GM12878 (cell line): ENCODE measurements at regions not wholly inside any gene's neighbourhood (a gene's known extent, or its start where the extent isn't known, plus 50 kb on each side); places are given as distances from the start of the nearest gene placed in this dataset.

Source experiments
- ATAC-seq: fragments of 200-7000 bp; cut with Tn5 transposase; 3 replicates; pipeline ENCODE4 v1.9.1; 2020; ENCODE audit warnings: mild to moderate bottlenecking, moderate library complexity
- BruUV-seq: library from RNA; stranded (reverse); fragments of 400-500 nt; replicated peaks from 2 replicates; lab custom pipeline; 2021; lab: Mats Ljungman, UMichigan
- CTCF ChIA-PET: fragments of 300-600 bp; sonication (Branson Sonifier 250); formaldehyde crosslinking; extraction: SDS; loops from one replicate; lab custom pipeline; 2021; ENCODE audit warnings: inconsistent platforms; lab: Yijun Ruan, JAX
- POLR2A ChIA-PET: fragments of 350-600 bp; formaldehyde crosslinking; extraction: SDS; loops from one replicate; lab custom pipeline; 2021; ENCODE audit warnings: inconsistent platforms; lab: Charles Lee
- RAD21 ChIA-PET: fragments of 300-600 bp; sonication (Branson Sonifier 250); formaldehyde crosslinking; loops from one replicate; lab custom pipeline; 2023; ENCODE audit warnings: antibody characterized with exemption; ENCODE audit not compliant: unreplicated experiment; lab: Charles Lee
- SMC1A ChIA-PET: fragments of 300-600 bp; sonication (Branson Sonifier 250); formaldehyde crosslinking; loops from one replicate; lab custom pipeline; 2023; ENCODE audit not compliant: unreplicated experiment, uncharacterized antibody; lab: Charles Lee
- DNase-seq: peaks from one replicate; pipeline ENCODE4 v3.0.0-alpha.2; 2011; ENCODE audit warnings: low read depth, low spot score
- FAIRE-seq: peaks from 3 replicates; lab custom pipeline; 2011; peaks lifted over from hg19 to GRCh38; lab: Jason Lieb, UNC
- H2AFZ ChIP-seq: 2 replicates; pipeline ENCODE4 v1.6.0; 2011; ENCODE audit warnings: low read depth, low read length, control low read depth; ENCODE audit not compliant: control insufficient read depth
- H3K27ac ChIP-seq: 2 replicates; pipeline ENCODE4 v1.5.1; 2011; ENCODE audit warnings: control low read depth; ENCODE audit not compliant: control insufficient read depth, insufficient read depth
- H3K27me3 ChIP-seq, 2 experiments: replicated peaks in 1 of 2; 2 replicates each; pipeline versions ENCODE4 v1.6.0 to v1.6.1; 2011; ENCODE audit warnings: low read length in 1 of 2; ENCODE audit not compliant: control insufficient read depth in 2 of 2, insufficient read depth in 2 of 2
- H3K36me3 ChIP-seq, 2 experiments: 2 replicates each; pipeline ENCODE4 v1.5.1; 2011; ENCODE audit warnings: low read length in 1 of 2; ENCODE audit not compliant: control insufficient read depth in 2 of 2, insufficient read depth in 2 of 2
- H3K4me1 ChIP-seq: 2 replicates; pipeline ENCODE4 v1.6.1; 2011; ENCODE audit warnings: mild to moderate bottlenecking, low read length, moderate library complexity, mixed read lengths; ENCODE audit not compliant: control insufficient read depth, insufficient read depth
- H3K4me2 ChIP-seq: 2 replicates; pipeline ENCODE4 v1.6.0; 2011; ENCODE audit warnings: control low read depth; ENCODE audit not compliant: control insufficient read depth, insufficient read depth
- H3K4me3 ChIP-seq: fragments of 200-600 bp; sonication (generic); 2 replicates; pipeline ENCODE4 v1.5.1; 2016
- H3K79me2 ChIP-seq: 2 replicates; pipeline ENCODE4 v1.6.0; 2011; ENCODE audit warnings: low read length; ENCODE audit not compliant: control insufficient read depth, insufficient read depth
- H3K9ac ChIP-seq: 2 replicates; pipeline ENCODE4 v1.8.0; 2011; ENCODE audit warnings: low read length, control low read depth, mixed read lengths; ENCODE audit not compliant: control insufficient read depth, insufficient read depth
- H3K9me3 ChIP-seq: replicated peaks from 3 replicates; pipeline ENCODE4 v1.5.1; 2011; ENCODE audit warnings: mild to moderate bottlenecking, low read length; ENCODE audit not compliant: control insufficient read depth, insufficient read depth
- H4K20me1 ChIP-seq: 2 replicates; pipeline ENCODE4 v1.6.0; 2011; ENCODE audit not compliant: control insufficient read depth, insufficient read depth
- FOXM1 ChIP-seq: IDR thresholded peaks from 2 replicates; pipeline ENCODE4 v1.6.1; 2012; ENCODE audit warnings: low read depth, mild to moderate bottlenecking, inconsistent platforms, low read length, moderate library complexity
- GATAD2B ChIP-seq: fragments of 450-650 bp; conservative IDR thresholded peaks from 2 replicates; pipeline ENCODE4 v1.6.1; 2017; ENCODE audit warnings: low read depth, mild to moderate bottlenecking, moderate library complexity
- KDM1A ChIP-seq: fragments of 200-600 bp; sonication (generic); IDR thresholded peaks from 2 replicates; pipeline ENCODE4 v1.6.1; 2016; ENCODE audit warnings: borderline replicate concordance
- POLR2A ChIP-seq: IDR thresholded peaks from 2 replicates; pipeline ENCODE4 v1.6.1; 2011; ENCODE audit warnings: low read depth, mild to moderate bottlenecking, low read length
- STAT3 ChIP-seq: IDR thresholded peaks from 2 replicates; pipeline ENCODE4 v1.6.1; 2011; ENCODE audit warnings: low read depth, low read length, improper control_type of control experiment
- YY1 ChIP-seq: IDR thresholded peaks from 2 replicates; pipeline ENCODE4 v1.6.1; 2011; ENCODE audit warnings: low read depth, mild to moderate bottlenecking, low read length
- ZNF384 ChIP-seq: IDR thresholded peaks from 2 replicates; pipeline ENCODE4 v1.6.1; 2012; ENCODE audit warnings: low read depth, mild to moderate bottlenecking, low read length, improper control_type of control experiment, borderline replicate concordance
- WGBS: methylation state at CpG from one replicate; pipeline ENCODE4 v1.1.6; 2016; ENCODE audit warnings: low lambda C conversion rate; ENCODE audit not compliant: insufficient replicate concordance, insufficient coverage; ENCODE audit errors: missing lambda C conversion rate; 5-methylcytosine and 5-hydroxymethylcytosine counted together
- in situ Hi-C: fragments of 300-500 bp; cut with MboI; formaldehyde crosslinking; loops from 9 replicates; pipeline ENCODE4 v1.14.3; 2018; ENCODE audit warnings: mixed read lengths
- intact Hi-C: fragments of 100-400 bp; cut with micrococcal nuclease; formaldehyde crosslinking; loops from one replicate; pipeline ENCODE4 v1.14.2; 2022; ENCODE audit not compliant: unreplicated experiment
- TF ChIP-seq, protein P1 (sequence below): fragments of 450-650 bp; formaldehyde crosslinking; IDR thresholded peaks from 2 replicates; pipeline ENCODE4 v1.4.0; 2022; ENCODE audit warnings: mild to moderate bottlenecking, moderate library complexity
- TF ChIP-seq, protein P2 (sequence below): fragments of 450-650 bp; IDR thresholded peaks from 2 replicates; pipeline ENCODE4 v1.6.1; 2017; ENCODE audit warnings: antibody characterized with exemption, mild to moderate bottlenecking, moderate library complexity
- TF ChIP-seq, protein P3 (sequence below): fragments of 450-650 bp; formaldehyde crosslinking; IDR thresholded peaks from 2 replicates; pipeline ENCODE4 v1.5.0; 2022; ENCODE audit warnings: mild to moderate bottlenecking, missing genetic modification characterization

DNA sequence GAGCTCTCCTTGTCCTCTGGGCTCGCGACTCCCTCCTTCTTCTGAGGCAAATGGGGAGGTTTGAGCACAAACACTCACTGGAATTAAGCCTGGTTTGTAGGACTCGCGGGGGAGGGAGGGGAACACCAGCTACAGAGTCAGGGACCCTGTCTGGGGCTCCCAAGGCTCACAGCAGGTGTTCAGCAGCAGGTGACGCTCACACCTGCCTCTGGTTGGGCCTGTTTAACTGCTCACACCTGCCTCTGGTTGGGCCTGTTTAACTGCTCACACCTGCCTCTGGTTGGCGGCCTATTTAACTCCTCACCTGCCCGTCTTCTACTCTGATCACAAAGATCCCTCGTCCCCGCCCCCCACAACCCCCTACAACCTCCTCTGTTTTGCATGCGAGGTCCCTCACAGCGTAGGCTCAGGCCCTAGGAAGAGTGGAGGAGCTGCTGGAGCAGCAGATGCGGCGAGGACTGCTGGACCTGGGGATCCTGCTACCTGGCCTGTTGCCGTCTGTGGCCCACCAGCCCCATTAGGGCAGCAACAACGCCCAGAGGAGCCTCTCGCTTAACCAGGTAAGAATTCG, 181.9 kb downstream of the ERMARD start (continued):
- TF ChIP-seq, protein P1, sequence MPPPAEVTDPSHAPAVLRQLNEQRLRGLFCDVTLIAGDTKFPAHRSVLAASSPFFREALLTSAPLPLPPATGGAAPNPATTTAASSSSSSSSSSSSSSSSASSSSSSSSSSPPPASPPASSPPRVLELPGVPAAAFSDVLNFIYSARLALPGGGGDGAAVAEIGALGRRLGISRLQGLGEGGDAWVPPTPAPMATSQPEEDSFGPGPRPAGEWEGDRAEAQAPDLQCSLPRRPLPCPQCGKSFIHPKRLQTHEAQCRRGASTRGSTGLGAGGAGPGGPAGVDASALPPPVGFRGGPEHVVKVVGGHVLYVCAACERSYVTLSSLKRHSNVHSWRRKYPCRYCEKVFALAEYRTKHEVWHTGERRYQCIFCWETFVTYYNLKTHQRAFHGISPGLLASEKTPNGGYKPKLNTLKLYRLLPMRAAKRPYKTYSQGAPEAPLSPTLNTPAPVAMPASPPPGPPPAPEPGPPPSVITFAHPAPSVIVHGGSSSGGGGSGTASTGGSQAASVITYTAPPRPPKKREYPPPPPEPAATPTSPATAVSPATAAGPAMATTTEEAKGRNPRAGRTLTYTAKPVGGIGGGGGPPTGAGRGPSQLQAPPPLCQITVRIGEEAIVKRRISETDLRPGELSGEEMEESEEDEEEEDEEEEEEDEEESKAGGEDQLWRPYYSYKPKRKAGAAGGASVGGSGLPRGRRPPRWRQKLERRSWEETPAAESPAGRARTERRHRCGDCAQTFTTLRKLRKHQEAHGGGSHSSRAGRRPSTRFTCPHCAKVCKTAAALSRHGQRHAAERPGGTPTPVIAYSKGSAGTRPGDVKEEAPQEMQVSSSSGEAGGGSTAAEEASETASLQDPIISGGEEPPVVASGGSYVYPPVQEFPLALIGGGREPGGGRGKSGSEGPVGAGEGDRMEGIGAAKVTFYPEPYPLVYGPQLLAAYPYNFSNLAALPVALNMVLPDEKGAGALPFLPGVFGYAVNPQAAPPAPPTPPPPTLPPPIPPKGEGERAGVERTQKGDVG (CRISPR knock-in tag): no peak
- TF ChIP-seq POLR2A (no peak), ZNF384 (no peak), YY1 (no peak), STAT3 (no peak)

DNA sequence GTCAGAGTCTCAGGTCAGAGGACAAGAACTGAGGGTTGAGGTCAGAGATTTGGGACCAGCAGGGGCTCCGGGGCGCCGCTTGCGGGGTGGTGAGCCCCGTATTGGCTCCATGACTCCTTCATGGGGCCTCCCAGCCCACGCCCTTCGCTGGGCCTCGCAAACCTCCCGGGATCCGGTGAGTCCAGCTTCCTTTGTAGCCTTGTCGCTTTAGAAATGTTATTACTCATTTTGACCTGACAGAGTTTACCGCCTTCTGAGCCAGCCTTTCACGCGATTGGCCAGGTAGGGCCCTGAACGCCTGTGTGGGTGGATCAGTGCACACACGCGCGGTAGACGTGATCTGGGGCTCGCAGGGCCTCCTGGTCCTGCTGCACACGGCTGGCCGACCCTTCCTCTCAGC, 181.1 kb downstream of the ERMARD start:
- in situ Hi-C loops (no loop called here), intact Hi-C loops (no loop called here)
- no peak for DNase-seq
- no peak for FAIRE-seq
- ChIA-PET SMC1A (no interaction called here), RAD21 (interaction anchor here (0.6 kb wide), 1 partner anchor 29 kb away, joined by 3 read pairs; no protein-coding TSS in a partner anchor), CTCF (interaction anchor here (1.0 kb wide), 1 partner anchor 101 kb away, joined by 3 read pairs; no protein-coding TSS in a partner anchor), POLR2A (no interaction called here)
- no peaks in the 10 kb centered on the region for H3K36me3 ChIP-seq
- H3K9me3 ChIP-seq: no peaks in the 10 kb centered on the region; the same call in 2 of the 3 replicates
- no peak overlapping the region for H3K9ac ChIP-seq
- H2AFZ ChIP-seq: no peak overlapping the region
- BruUV-seq: no TSS peak
- H3K4me1 ChIP-seq: no peaks in the 10 kb centered on the region
- H3K27me3 ChIP-seq: no peaks in the 10 kb centered on the region
- H3K27ac ChIP-seq: no peak overlapping the region
- TF ChIP-seq, protein P2, sequence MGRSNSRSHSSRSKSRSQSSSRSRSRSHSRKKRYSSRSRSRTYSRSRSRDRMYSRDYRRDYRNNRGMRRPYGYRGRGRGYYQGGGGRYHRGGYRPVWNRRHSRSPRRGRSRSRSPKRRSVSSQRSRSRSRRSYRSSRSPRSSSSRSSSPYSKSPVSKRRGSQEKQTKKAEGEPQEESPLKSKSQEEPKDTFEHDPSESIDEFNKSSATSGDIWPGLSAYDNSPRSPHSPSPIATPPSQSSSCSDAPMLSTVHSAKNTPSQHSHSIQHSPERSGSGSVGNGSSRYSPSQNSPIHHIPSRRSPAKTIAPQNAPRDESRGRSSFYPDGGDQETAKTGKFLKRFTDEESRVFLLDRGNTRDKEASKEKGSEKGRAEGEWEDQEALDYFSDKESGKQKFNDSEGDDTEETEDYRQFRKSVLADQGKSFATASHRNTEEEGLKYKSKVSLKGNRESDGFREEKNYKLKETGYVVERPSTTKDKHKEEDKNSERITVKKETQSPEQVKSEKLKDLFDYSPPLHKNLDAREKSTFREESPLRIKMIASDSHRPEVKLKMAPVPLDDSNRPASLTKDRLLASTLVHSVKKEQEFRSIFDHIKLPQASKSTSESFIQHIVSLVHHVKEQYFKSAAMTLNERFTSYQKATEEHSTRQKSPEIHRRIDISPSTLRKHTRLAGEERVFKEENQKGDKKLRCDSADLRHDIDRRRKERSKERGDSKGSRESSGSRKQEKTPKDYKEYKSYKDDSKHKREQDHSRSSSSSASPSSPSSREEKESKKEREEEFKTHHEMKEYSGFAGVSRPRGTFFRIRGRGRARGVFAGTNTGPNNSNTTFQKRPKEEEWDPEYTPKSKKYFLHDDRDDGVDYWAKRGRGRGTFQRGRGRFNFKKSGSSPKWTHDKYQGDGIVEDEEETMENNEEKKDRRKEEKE: no peak
- no peak for TF ChIP-seq KDM1A
- TF ChIP-seq FOXM1: no peak
- TF ChIP-seq GATAD2B: no peak
- TF ChIP-seq, protein P3, sequence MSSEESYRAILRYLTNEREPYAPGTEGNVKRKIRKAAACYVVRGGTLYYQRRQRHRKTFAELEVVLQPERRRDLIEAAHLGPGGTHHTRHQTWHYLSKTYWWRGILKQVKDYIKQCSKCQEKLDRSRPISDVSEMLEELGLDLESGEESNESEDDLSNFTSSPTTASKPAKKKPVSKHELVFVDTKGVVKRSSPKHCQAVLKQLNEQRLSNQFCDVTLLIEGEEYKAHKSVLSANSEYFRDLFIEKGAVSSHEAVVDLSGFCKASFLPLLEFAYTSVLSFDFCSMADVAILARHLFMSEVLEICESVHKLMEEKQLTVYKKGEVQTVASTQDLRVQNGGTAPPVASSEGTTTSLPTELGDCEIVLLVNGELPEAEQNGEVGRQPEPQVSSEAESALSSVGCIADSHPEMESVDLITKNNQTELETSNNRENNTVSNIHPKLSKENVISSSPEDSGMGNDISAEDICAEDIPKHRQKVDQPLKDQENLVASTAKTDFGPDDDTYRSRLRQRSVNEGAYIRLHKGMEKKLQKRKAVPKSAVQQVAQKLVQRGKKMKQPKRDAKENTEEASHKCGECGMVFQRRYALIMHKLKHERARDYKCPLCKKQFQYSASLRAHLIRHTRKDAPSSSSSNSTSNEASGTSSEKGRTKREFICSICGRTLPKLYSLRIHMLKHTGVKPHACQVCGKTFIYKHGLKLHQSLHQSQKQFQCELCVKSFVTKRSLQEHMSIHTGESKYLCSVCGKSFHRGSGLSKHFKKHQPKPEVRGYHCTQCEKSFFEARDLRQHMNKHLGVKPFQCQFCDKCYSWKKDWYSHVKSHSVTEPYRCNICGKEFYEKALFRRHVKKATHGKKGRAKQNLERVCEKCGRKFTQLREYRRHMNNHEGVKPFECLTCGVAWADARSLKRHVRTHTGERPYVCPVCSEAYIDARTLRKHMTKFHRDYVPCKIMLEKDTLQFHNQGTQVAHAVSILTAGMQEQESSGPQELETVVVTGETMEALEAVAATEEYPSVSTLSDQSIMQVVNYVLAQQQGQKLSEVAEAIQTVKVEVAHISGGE (CRISPR knock-in tag): no peak
- no peak overlapping the region for H3K4me3 ChIP-seq
- ATAC-seq: no peak
- no peaks in the 10 kb centered on the region for H4K20me1 ChIP-seq
- WGBS: 23% methylated on average over 22 of the region's 22 CpGs
- H3K79me2 ChIP-seq: no peaks in the 10 kb centered on the region
- no peak overlapping the region for H3K4me2 ChIP-seq
